ENCODE measurements at regions not wholly inside any gene's neighbourhood (a gene's known extent, or its start where the extent isn't known, plus 50 kb on each side); places are given as distances from the start of the nearest gene placed in this dataset.

DNA sequence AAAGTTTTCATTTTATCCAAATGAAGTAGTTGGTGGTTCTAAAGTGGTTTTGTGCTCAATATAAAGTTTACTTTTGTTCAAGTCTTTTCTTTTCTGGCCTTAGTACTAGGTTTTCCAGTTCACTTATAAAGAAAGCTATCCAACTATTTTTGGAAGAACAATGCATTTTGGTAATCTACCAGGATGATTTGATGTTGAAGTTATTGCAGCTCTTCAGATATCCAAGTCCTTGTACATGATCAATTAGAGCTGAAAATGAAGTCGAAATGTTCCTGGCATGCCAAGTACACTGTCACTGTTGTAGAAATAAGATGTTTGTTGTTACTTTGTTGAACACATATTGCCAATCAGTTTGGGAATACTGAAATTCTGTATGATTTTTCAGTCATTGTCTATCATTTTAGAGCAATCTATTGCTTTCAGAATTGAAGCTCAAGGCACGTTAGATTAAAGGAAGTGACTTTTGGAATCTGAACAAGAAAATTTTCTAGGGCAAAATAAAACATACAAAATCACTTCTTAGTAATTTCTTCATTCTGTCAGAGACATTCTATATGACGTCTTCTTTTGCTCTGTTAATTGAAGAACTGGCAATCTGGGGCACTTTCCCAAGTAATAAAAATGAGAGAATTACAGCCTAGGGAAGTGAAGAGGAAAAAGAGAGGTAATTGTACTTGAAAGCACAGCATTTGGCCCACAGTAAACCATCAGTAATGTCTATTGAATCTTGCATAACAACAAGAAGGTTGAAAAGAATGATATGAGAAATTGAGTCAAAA is 232.3 kb downstream of the MREG start:
- DNase-seq (ENCODE audit: low spot score) (no peak), ATAC-seq (no peak)
- Mint-ChIP-seq H3K27ac (no peak overlapping the region), H3K36me3 (0 out of 2 replicates have a peak, but pooled peaks cover 5% of the 10 kb centered on the region), H3K27me3 (ENCODE audit: low read depth) (no peaks in the 10 kb centered on the region), H3K9me3 (peaks cover 12% of the 10 kb centered on the region), H3K4me1 (peaks cover 26% of the 10 kb centered on the region), H3K4me3 (no peak overlapping the region)
- POLR2A ChIA-PET: no interaction called here
- TF ChIP-seq ZNF671 (CRISPR knock-in tag; IDR thresholded peaks at IDR 0.05): no peak
- no peak for TF ChIP-seq ZNF219 (CRISPR knock-in tag; IDR thresholded peaks at IDR 0.05; ENCODE audit: borderline replicate concordance)
- TF ChIP-seq TP53 (CRISPR knock-in tag; IDR thresholded peaks at IDR 0.05): no peak
- TF ChIP-seq ZNF263 (CRISPR knock-in tag; IDR thresholded peaks at IDR 0.05; ENCODE audit: low read depth): no peak
- no peak for TF ChIP-seq PRRX2 (CRISPR knock-in tag; IDR thresholded peaks at IDR 0.05)
- TF ChIP-seq HMGA2 (CRISPR knock-in tag; IDR thresholded peaks at IDR 0.05): no peak
- TF ChIP-seq IRF2 (CRISPR knock-in tag; IDR thresholded peaks at IDR 0.05; ENCODE audit: borderline replicate concordance, low read depth): no peak
- TF ChIP-seq CREM (CRISPR knock-in tag; IDR thresholded peaks at IDR 0.05): no peak
- TF ChIP-seq ZNF281 (CRISPR knock-in tag; IDR thresholded peaks at IDR 0.05): no peak
- TF ChIP-seq TEAD1 (CRISPR knock-in tag; IDR thresholded peaks at IDR 0.05): no peak
- no peak for TF ChIP-seq EMX1 (CRISPR knock-in tag; IDR thresholded peaks at IDR 0.05)
- CTCF ChIA-PET: no interaction called here

GRCh38 chr2:215780313-215780712 is 233.0 kb downstream of the MREG start:
- no peak for TF ChIP-seq CDX4 (CRISPR knock-in tag; IDR thresholded peaks at IDR 0.05; ENCODE audit: borderline replicate concordance)
- no peak for DNase-seq (ENCODE audit: low spot score)
- CTCF ChIA-PET: no interaction called here
- no peak overlapping the region for H3K27ac Mint-ChIP-seq
- no peaks in the 10 kb centered on the region for H3K27me3 Mint-ChIP-seq (ENCODE audit: low read depth)
- 0 out of 2 replicates have a peak, but pooled peaks cover 5% of the 10 kb centered on the region for H3K36me3 Mint-ChIP-seq
- POLR2A ChIA-PET: no interaction called here
- peaks cover 26% of the 10 kb centered on the region for H3K4me1 Mint-ChIP-seq
- ATAC-seq: no peak
- H3K4me3 Mint-ChIP-seq: no peak overlapping the region
- H3K9me3 Mint-ChIP-seq: peaks cover 12% of the 10 kb centered on the region

DNA sequence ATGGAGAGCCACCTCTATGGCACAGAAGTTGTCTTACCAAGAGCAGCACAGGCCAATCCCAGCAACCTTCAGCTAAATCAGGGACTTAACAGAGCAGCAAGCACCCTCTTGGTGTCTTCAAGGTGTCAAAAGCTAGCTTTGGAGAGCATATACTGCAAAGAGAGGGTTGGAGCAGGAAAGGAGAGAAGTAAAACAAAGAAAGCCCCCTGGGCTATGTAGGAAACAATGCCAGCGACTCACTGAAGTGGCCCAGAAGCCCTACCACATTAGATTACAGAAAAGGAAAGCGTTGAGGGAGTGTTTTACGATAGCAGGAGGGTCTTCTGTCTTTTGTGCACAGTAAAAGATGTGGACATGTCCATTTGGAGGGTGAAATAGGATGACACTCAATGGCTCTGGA is 233.4 kb downstream of the MREG start:
- Mint-ChIP-seq H3K27ac (no peak overlapping the region), H3K9me3 (peaks cover 8% of the 10 kb centered on the region), H3K27me3 (ENCODE audit: low read depth) (no peaks in the 10 kb centered on the region), H3K4me1 (peaks cover 26% of the 10 kb centered on the region), H3K36me3 (0 out of 2 replicates have a peak, but pooled peaks cover 4% of the 10 kb centered on the region), H3K4me3 (no peak overlapping the region)
- TF ChIP-seq NR2C2 (CRISPR knock-in tag; IDR thresholded peaks at IDR 0.05) (no peak), TEAD1 (CRISPR knock-in tag; IDR thresholded peaks at IDR 0.05) (no peak), GRHL2 (CRISPR knock-in tag; IDR thresholded peaks at IDR 0.05; ENCODE audit: insufficient replicate concordance, severe bottlenecking) (no peak), GABPB1 (CRISPR knock-in tag; IDR thresholded peaks at IDR 0.05) (no peak), HMGA2 (CRISPR knock-in tag; IDR thresholded peaks at IDR 0.05) (no peak), ZNF232 (CRISPR knock-in tag; IDR thresholded peaks at IDR 0.05) (no peak), SMAD3 (CRISPR knock-in tag; IDR thresholded peaks at IDR 0.05; ENCODE audit: borderline replicate concordance) (no peak)
- TF ChIP-seq, protein P1, sequence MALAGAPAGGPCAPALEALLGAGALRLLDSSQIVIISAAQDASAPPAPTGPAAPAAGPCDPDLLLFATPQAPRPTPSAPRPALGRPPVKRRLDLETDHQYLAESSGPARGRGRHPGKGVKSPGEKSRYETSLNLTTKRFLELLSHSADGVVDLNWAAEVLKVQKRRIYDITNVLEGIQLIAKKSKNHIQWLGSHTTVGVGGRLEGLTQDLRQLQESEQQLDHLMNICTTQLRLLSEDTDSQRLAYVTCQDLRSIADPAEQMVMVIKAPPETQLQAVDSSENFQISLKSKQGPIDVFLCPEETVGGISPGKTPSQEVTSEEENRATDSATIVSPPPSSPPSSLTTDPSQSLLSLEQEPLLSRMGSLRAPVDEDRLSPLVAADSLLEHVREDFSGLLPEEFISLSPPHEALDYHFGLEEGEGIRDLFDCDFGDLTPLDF (CRISPR knock-in tag; IDR thresholded peaks at IDR 0.05): no peak
- POLR2A ChIA-PET: no interaction called here
- DNase-seq (ENCODE audit: low spot score) (no peak), ATAC-seq (peak; percentile 26; the same call in 1 of the 2 replicates)
- CTCF ChIA-PET: no interaction called here
